GM12872 (cell line): ENCODE measurements at regions not wholly inside any gene's neighbourhood (a gene's known extent, or its start where the extent isn't known, plus 50 kb on each side); places are given as distances from the start of the nearest gene placed in this dataset.

Experiments
- TF ChIP-seq, protein P1 (sequence below): IDR thresholded peaks from 3 replicates; pipeline ENCODE4 v1.5.1; 2011; ENCODE audit warnings: low read depth, mild to moderate bottlenecking, low read length, moderate library complexity; ENCODE audit not compliant: insufficient read depth

- TF ChIP-seq, protein P1, sequence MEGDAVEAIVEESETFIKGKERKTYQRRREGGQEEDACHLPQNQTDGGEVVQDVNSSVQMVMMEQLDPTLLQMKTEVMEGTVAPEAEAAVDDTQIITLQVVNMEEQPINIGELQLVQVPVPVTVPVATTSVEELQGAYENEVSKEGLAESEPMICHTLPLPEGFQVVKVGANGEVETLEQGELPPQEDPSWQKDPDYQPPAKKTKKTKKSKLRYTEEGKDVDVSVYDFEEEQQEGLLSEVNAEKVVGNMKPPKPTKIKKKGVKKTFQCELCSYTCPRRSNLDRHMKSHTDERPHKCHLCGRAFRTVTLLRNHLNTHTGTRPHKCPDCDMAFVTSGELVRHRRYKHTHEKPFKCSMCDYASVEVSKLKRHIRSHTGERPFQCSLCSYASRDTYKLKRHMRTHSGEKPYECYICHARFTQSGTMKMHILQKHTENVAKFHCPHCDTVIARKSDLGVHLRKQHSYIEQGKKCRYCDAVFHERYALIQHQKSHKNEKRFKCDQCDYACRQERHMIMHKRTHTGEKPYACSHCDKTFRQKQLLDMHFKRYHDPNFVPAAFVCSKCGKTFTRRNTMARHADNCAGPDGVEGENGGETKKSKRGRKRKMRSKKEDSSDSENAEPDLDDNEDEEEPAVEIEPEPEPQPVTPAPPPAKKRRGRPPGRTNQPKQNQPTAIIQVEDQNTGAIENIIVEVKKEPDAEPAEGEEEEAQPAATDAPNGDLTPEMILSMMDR = no peak
Measured at GRCh38 chr11:41921746-41922390, 462.4 kb upstream of the LRRC4C start.

- TF ChIP-seq, protein P1 = no peak
Measured at GRCh38 chr11:41926339-41926738, 466.9 kb upstream of the LRRC4C start.

- TF ChIP-seq, protein P1 = no peak
Measured at GRCh38 chr11:41935241-41935640, 475.8 kb upstream of the LRRC4C start.

GRCh38 chr11:41935795-41936194 is 476.3 kb upstream of the LRRC4C start:
- TF ChIP-seq, protein P1 = no peak

DNA sequence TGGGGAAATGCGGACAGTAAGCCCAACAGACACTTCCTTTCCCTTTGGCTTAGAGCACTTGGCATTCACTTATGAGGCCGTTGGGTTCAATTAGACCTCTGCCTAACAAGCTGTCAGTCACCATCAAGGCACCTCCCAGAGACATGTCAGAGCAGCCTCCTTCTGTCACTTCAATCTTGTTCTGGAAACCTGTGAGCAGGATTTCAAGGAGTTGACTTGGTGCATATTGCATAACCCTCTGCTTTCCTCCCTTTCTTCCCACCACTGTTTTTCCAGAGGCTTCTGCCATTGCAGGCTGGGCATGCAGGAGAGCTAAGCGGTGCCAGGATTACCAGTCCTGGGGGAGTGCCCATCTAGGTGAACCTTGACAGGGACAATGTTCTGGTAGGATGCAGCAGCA is 484.2 kb upstream of the LRRC4C start:
- TF ChIP-seq, protein P1 = no peak

GRCh38 chr11:41947392-41947791 is 487.9 kb upstream of the LRRC4C start:
- TF ChIP-seq, protein P1 = no peak

DNA sequence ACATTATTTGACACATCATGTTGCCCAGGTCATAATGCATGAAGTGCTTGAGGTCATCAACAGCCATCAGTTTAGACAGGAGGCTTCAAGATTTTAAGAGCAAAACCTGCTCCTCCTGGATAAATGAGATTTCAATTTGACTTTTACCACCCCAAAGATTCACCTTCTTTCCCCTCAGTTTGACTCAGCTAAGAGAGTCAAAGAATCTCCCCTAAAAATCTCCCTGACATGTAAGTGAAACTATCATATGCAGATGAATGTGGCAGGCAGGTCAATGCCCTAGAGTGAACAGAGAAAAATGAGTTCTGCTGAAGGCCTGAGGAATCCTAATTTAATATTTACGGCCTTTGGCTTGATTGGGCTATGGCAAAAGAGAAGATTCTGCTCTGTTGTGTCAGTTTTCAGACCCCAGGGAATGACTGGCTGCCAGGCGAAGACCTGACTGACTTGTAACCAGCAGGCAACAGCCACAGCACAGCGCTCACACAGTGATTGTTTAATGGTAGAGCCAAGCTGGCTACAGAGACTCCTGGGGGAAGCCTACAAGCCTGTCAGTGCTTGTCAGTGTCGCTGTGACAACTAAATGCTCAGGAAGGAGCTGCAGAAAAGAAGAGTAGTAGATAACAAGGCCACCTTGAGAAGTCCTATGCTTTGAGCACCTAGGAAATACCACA is 491.2 kb upstream of the LRRC4C start:
- TF ChIP-seq, protein P1 = no peak
